Testis (tissue), 2 donors: ENCODE measurements at regions not wholly inside any gene's neighbourhood (a gene's known extent, or its start where the extent isn't known, plus 50 kb on each side); places are given as distances from the start of the nearest gene placed in this dataset.

Experiments
- CTCF ChIP-seq, 3 experiments: fragments of 450-650 bp in 2 of 3; fragments of 200-600 bp in 1 of 3; sonication (generic) in 1 of 3; IDR thresholded peaks; one replicate each; pipeline ENCODE4 v1.5.1; 2016 to 2019; ENCODE audit warnings: antibody characterized with exemption in 3 of 3, mild to moderate bottlenecking in 2 of 3, moderate library complexity in 1 of 3
- POLR2A ChIP-seq: fragments of 450-650 bp; IDR thresholded peaks from one replicate; pipeline ENCODE4 v1.6.1; 2017; ENCODE audit warnings: antibody characterized with exemption, mild to moderate bottlenecking, moderate library complexity

GRCh38 chr5:38764937-38765391 lies 80.8 kb upstream of the OSMR start:
- TF ChIP-seq CTCF (IDR thresholded peaks at IDR 0.05) (no peak), POLR2A (no peak)
